ENCODE measurements at regions not wholly inside any gene's neighbourhood (a gene's known extent, or its start where the extent isn't known, plus 50 kb on each side); places are given as distances from the start of the nearest gene placed in this dataset.

- TF ChIP-seq CTCF (IDR thresholded peaks at IDR 0.05) (no peak), POLR2AphosphoS5 (IDR thresholded peaks at IDR 0.05) (no peak), POLR2A (IDR thresholded peaks at IDR 0.05) (no peak)
Measured at GRCh38 chr12:41956353-41956752, 188.3 kb downstream of the GXYLT1 start.
